HG02759 (cell line): ENCODE measurements at regions not wholly inside any gene's neighbourhood (a gene's known extent, or its start where the extent isn't known, plus 50 kb on each side); places are given as distances from the start of the nearest gene placed in this dataset.

ENCODE experiments used
- ATAC-seq: cut with Tn5 transposase; IDR thresholded peaks from one replicate; pipeline ENCODE4 v1.9.1; 2021; ENCODE audit warnings: mild to moderate bottlenecking, moderate library complexity; ENCODE audit not compliant: unreplicated experiment

DNA sequence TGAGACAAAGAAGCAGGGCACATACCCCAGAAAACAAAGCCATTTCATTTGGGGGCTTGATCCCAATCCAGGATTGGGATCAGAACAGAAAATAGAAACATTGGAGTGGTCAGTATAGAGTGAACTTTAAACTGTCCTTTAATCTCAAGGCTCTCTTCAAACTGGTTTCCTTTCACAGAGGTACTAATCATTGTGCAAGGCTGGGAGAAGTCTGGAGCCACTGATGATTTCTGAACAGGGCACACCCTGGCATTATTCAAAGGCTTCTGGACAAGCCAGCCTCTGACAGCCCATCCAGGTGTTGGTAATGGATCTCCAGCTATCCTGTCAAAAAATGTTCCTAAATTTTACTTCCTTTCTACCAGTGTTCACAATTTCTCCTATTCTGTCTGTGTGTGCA lies 244.5 kb downstream of the DDX3Y start:
- no peak for ATAC-seq

DNA sequence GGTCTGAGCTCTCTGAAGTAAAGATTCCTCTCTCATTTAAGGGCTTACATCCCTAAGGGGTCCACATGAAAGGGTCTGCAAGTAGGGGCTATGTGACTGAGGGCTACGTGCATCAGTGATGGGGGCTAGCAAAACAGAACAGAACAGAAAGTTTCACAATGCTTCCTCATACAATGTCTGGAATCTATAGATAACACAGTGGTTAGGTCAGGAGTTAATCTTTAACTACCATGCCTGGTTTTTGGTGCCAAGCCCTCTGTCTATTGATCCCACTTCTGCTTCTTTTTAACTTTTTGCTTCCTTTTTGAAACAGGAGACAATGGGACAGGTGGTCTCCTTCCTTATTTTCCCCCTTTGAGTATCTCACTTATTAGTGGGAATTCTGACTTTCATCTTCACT lies 263.0 kb downstream of the DDX3Y start:
- ATAC-seq, result peak; percentile 75

DNA sequence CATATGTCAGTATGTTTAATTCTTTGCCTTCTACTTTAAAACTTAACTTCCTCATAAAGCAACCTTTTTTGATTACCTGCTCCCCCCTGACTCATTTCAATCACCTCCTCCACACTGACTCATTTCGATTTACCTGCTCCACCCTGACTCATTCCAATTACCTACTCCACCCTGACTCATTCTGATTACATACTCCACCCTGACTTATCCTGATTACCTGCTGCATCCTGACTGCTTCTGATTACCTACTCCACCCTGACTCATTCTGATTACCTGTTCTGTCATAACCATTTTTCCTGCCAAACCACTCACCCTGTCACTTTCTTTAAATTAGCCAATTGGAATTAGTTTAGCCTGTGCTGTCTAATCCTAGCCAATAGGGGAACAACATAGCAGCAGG lies 263.6 kb downstream of the DDX3Y start:
- ATAC-seq, result peak; percentile 42
